Activated T-cell treated with anti-CD3 and anti-CD28 coated beads for 48 hours (primary cell): ENCODE measurements at regions not wholly inside any gene's neighbourhood (a gene's known extent, or its start where the extent isn't known, plus 50 kb on each side); places are given as distances from the start of the nearest gene placed in this dataset.
"Not testable (repeated sequence)": the region's sequence is repeated elsewhere in the genome, so short reads cannot be mapped to it uniquely, and the experiment has no call there.

ENCODE experiments used
- DNase-seq: peaks from one replicate; pipeline ENCODE4 v3.0.0-alpha.2; 2020; ENCODE audit warnings: low read depth

DNA sequence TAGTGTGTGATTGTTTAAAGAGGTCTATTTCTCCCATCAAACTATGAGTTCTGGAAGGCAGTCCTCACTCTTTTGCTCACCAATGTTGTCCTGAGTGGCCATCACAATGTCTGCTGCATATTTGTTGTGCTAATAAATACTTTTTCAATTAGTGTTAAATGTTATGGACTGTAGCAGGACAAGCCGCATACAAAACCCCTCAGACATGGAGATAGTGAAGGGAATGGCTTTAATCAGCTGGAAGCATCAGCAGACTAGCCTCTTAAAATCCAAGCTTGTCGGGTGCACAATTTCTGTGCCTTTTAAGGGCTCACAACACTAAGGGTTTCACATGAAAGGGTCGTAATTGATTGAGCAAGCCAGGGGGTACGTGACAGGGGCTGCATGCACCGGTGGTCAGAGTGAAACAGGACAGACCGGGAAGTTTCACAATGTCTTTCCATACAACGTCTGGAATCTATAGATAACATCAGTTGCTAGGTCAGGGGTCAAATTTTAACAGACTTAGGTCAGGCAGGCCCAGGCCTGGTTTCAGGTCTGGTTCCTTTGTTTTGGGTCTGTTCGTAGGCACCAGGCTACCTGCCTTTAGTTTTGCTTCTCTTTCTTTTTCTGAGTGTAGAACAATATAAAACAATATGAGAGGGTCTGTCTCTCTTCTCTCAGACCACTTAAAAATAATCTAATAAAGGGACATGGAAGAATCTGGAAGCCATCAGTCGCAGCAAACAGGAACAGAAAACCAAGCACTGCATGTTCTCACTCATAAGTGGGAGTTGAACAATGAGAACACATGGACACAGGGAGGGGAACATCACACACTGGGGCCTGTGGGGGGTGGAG lies 327.6 kb upstream of the HTR1E start:
- DNase-seq, result no peak

DNA sequence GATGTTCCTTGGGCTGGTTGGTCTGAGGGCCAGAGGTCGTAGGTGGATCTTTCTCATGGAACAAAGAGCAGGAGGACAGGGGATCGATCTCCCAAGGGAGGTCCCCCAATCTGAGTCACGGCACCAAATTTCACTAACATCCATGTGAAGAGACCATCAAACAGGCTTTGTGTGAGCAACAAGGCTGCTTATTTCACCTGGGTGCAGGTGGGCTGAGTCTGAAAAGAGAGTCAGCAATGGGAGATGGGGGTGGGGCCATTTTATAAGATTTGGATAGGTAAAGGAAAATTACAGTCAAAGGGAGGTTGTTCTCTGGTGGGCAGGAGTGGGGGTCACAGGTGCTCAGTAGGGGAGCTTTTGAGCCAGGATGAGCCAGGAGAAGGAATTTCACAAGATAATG lies 334.0 kb upstream of the HTR1E start:
- DNase-seq, result not testable (repeated sequence)

DNA sequence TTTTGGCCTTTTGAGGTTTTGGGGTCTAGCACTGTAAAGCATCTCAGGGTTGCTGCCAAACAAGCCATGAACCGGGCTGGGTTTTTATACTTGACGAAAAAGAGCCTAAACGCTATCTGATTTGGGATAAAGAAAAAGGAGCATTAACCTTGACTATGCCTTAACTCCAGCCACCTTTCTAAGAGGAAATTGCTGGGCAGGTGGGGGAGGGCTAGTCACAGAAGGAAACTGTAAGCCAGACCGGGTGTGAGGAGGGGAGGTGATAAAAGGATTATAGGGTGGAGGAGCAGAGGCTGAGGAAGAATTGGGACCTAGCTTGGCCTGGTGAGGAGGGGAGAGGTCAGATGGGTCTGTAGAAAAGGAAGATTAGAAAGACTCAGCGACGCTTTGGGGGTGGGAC lies 335.2 kb upstream of the HTR1E start:
- not testable (repeated sequence) for DNase-seq

- DNase-seq, result not testable (repeated sequence)
These were observed 338.4 kb upstream of the HTR1E start for GRCh38 chr6:86598969-86599368.

GRCh38 chr6:86595641-86596040 lies 341.7 kb upstream of the HTR1E start:
- no peak for DNase-seq

GRCh38 chr6:86586195-86586594 lies 351.1 kb upstream of the HTR1E start:
- DNase-seq, result no peak

DNA sequence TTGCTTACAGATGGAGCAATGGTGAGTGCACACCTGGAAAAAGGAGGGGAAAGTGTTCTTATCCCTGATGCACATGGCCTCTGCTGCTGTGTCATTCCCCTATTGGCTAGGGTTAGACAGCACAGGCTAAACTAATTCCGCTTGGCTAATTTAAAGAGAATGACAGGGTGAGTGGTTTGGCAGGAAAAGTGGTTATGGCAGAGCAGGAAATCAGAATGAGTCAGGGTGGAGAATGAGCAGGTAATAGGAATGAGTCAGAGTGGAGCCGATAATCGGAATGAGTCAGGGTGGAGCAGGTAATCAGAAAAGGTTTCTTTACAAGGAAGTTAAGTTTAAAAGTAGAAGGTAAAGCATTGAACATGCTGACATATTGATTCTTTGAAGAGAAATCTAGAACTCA lies 355.5 kb upstream of the HTR1E start:
- DNase-seq, result no peak

DNA sequence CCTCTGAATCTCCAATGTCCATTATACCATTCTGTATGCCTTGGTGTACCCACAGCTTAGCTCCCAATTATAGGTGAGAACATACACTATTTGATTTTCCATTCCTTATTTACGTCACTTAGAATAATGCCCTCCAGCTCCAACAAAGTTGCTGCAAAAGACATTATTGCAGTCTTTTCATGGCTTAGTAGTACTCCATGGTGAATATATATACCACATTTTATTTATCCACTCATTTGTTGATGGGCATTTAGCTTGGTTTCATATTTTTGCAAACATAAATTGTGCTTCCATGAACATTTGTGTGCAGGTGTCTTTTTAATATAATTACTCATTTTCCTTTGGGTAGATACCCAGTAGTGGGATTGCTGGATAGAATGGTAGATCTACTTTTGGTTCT lies 374.1 kb upstream of the HTR1E start:
- DNase-seq, result no peak

GRCh38 chr6:86558318-86558717 lies 379.0 kb upstream of the HTR1E start:
- no peak for DNase-seq

DNA sequence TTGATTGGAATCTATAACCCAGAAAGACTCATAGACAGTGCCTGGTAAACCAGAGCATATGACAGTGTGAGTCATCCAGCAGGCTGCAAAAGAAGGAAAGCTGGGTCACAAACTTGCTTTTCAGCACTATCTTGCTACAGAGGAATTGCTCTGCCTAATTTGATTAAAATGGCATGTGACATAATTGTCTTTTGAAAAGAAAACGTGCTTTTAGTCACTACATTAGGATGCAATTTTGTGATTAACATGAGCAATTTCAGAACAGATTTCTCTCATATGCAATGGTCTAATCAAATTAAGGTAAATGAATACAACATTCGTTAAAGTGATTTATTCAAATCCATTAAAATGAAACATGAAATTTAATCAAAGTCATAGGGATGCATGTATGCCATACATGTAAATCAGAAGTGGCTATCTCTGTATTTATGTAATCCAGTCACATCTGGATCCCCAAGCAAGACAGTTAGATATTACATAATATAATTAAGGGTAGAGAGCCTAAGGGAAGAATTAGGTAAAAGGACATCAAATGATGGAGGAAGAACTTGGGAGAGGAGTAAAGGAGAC lies 400.0 kb upstream of the HTR1E start:
- DNase-seq, result no peak

- DNase-seq, result no peak
These were observed 401.2 kb upstream of the HTR1E start for GRCh38 chr6:86536121-86536520.

- no peak for DNase-seq
These were observed 402.2 kb upstream of the HTR1E start for GRCh38 chr6:86535100-86535499.

DNA sequence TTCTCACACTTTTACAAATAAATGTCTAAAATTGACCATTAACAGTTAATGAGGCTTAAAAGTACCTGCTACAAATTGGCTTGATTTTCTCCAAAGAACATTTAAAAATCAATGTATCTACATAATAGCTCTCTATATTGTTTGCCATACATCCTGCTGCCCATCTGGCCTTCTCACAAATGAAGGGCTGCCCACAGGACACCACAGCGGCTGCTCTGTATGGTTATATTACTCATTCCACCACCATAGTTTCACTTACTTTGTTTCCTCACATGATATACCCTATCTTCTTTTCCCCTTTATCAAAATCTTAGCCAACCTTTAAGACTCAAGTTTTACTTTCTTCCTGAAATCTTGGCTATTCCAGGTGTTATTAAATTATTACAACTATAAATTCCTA lies 407.7 kb upstream of the HTR1E start:
- DNase-seq, result no peak

DNA sequence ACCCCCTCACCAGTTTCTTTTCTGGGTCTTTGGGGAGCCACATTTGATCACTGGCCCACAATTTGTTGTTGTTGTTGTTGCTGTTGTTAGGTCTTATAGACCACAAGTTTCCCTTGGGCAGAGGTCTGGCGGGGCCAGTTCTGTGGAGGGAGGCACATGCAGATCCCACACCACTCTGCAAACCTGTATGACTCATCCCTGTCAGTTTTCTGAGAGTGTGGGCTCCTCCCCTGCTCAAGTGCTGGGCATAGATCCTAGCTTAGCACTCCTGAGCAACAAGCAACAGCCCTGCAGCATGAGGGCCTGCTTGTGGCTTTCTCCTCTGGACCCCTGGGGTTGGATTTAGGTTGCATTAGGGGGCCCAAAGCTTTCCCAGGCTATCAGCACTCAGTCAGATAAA lies 411.1 kb upstream of the HTR1E start:
- DNase-seq, result no peak

GRCh38 chr6:86516087-86516486 lies 421.2 kb upstream of the HTR1E start:
- DNase-seq, result no peak

- DNase-seq, result no peak
These were observed 425.4 kb upstream of the HTR1E start for GRCh38 chr6:86511962-86512361.

DNA sequence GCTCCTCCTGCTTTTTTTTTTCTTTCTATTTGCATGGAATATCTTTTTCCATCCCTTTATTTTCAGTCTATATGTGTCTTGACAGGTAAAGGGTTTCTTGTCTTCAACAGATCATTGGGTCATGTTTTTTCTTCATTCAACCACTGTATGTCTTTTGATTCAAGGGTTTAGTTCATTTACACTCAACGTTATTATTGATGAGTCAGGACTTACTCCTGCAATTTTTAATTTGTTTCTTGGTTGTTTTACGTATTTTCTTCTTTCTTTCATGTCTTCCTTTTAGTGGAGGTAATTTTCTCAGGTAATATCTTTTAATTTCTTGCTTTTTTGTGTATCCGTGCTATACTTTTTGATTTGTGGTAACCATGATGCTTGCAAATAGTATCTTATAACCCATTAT lies 429.1 kb upstream of the HTR1E start:
- DNase-seq, result no peak

DNA sequence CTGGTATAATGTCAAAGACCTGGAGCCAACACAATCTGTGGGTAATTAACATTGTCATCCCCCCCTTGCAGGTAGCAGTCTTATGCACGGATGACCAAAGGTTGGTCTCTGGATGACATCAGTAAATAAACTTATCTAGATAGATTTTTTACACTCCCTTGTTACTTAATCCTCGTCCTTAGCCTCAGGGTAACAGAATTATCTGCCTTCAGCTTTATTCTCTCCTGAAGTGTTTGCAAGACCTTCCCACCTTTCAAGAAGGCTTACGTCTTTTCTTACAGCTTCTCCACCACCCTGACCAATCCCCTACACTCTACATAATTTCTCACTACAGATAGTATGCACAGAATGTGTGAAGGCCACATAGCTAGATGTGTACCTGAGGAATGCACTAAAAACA lies 434.8 kb upstream of the HTR1E start:
- DNase-seq, result no peak

DNA sequence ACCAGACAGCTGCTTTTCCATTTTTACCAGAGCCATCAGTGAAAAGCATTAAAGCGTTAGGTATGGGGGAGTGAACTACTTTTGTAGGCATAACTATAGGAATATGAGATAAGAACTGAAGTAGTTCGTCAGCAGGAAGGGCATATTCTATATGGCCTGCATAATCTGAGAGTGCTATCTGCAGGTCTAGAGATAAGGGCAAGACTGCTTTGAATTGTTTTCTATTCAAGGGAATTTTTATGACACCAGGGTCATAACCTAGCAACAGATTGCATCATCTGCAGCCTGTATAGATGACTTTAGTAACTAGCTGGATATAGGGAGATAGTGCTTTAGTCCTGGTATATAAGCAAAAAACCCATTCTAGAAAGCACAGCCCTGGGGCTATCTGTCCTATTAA lies 437.3 kb upstream of the HTR1E start:
- no peak for DNase-seq

- DNase-seq, result not testable (repeated sequence)
These were observed 448.3 kb upstream of the HTR1E start for GRCh38 chr6:86489042-86489441.

- no peak for DNase-seq
These were observed 449.6 kb upstream of the HTR1E start for GRCh38 chr6:86487660-86488221.

- not testable (repeated sequence) for DNase-seq
These were observed 459.0 kb upstream of the HTR1E start for GRCh38 chr6:86478316-86478715.

DNA sequence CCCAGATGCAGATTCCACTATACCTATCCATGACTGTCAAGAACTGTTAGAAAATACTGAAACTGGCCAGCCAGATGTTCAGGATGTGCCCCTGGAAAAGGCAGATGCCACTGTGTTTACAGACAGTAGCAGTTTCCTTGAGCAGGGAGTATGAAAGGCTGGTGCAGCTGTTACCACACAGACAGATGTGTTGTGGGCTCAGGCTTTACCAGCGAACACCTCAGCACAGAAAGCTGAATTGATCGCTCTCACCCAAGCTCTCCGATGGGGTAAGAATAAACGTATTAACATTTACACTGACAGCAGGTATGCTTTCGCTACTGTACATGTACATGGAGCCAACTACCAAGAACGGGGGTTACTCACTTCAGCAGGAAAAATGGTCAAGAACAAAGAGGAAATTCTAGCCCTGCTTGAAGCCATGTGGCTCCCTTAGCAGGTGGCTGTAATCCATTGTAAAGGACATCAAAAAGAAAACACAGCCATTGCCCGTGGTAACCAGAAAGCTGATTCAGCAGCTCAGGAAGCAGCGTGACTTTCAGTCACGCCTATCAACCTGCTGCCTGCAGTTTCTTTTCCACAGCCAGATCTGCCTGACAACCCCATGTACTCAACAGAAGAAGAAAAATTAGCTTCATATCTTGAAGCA lies 459.7 kb upstream of the HTR1E start:
- DNase-seq, result no peak
